Right kidney (tissue), 1 donor: ENCODE measurements at regions not wholly inside any gene's neighbourhood (a gene's known extent, or its start where the extent isn't known, plus 50 kb on each side); places are given as distances from the start of the nearest gene placed in this dataset.

Source experiments
- DNase-seq: peaks from one replicate; pipeline ENCODE4 v3.0.0-alpha.2; 2016

GRCh38 chr2:67917332-67918054 is 145.3 kb downstream of the C1D start:
- no peak for DNase-seq

- no peak for DNase-seq
These were observed 144.3 kb downstream of the C1D start for GRCh38 chr2:67918471-67918870.

- no peak for DNase-seq
These were observed 143.3 kb downstream of the C1D start for GRCh38 chr2:67919490-67919889.

- DNase-seq, result no peak
These were observed 140.6 kb downstream of the C1D start for GRCh38 chr2:67922080-67922785.

GRCh38 chr2:67923696-67924095 is 139.1 kb downstream of the C1D start:
- DNase-seq, result no peak

GRCh38 chr2:67927501-67927900 is 135.3 kb downstream of the C1D start:
- DNase-seq, result no peak

GRCh38 chr2:67930156-67930555 is 132.6 kb downstream of the C1D start:
- DNase-seq, result no peak

- DNase-seq, result no peak
These were observed 125.8 kb downstream of the C1D start for GRCh38 chr2:67936969-67937368.

- no peak for DNase-seq
These were observed 124.8 kb downstream of the C1D start for GRCh38 chr2:67938053-67938452.

- DNase-seq, result no peak
These were observed 117.7 kb downstream of the C1D start for GRCh38 chr2:67945056-67945455.

GRCh38 chr2:67945940-67946339 is 116.9 kb downstream of the C1D start:
- no peak for DNase-seq

GRCh38 chr2:67948057-67948456 is 114.7 kb downstream of the C1D start:
- DNase-seq, result no peak

GRCh38 chr2:67948506-67948905 is 114.3 kb downstream of the C1D start:
- no peak for DNase-seq

- DNase-seq, result no peak
These were observed 112.8 kb downstream of the C1D start for GRCh38 chr2:67950018-67950417.

GRCh38 chr2:67950919-67951318 is 111.9 kb downstream of the C1D start:
- DNase-seq, result no peak

GRCh38 chr2:67952066-67952465 is 110.7 kb downstream of the C1D start:
- DNase-seq, result no peak

- peak; percentile 36 for DNase-seq
These were observed 108.6 kb downstream of the C1D start for GRCh38 chr2:67954093-67954748.

GRCh38 chr2:67955748-67956603 is 106.8 kb downstream of the C1D start:
- DNase-seq, result no peak

- DNase-seq, result no peak
These were observed 97.6 kb downstream of the C1D start for GRCh38 chr2:67965246-67965645.

GRCh38 chr2:67970071-67970470 is 92.7 kb downstream of the C1D start:
- DNase-seq, result no peak

GRCh38 chr2:67970542-67970941 is 92.3 kb downstream of the C1D start:
- no peak for DNase-seq

- no peak for DNase-seq
These were observed 88.0 kb downstream of the C1D start for GRCh38 chr2:67974559-67975430.
